GM18873 (cell line): ENCODE measurements at regions not wholly inside any gene's neighbourhood (a gene's known extent, or its start where the extent isn't known, plus 50 kb on each side); places are given as distances from the start of the nearest gene placed in this dataset.

Experiments
- ATAC-seq: cut with Tn5 transposase; IDR thresholded peaks from one replicate; pipeline ENCODE4 v1.9.1; 2021; ENCODE audit warnings: mild to moderate bottlenecking, moderate library complexity, moderate number of reproducible peaks; ENCODE audit not compliant: unreplicated experiment, low FRiP score

DNA sequence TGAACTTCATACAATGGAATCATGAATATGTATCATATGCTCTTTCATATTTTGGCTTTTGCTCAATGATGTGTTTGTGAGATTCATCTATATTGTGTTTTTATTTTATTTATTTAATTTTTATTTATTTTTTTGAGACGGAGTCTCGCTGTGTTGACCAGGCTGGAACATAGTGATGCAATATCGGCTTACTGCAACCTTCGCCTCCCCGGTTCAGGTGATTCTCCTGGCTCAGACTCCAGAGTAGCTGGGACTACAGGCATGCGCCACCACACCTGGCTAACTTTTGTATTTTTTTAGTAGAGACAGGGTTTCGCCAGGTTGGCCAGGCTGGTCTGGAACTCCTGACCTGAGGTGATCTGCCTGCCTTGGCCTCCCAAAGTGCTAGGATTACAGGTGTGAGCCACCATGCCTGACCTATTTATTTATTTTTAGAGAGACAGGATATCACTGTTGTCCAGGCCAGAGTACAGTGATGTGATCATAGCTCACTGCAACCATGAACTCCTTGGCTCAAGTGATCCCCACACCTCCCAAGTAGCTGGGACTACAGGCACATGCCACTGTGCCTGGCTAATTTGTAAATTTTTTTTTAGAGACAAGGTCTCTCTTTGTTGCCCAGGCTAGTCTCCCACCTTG, 74.5 kb downstream of the TET3 start:
- ATAC-seq: no peak

DNA sequence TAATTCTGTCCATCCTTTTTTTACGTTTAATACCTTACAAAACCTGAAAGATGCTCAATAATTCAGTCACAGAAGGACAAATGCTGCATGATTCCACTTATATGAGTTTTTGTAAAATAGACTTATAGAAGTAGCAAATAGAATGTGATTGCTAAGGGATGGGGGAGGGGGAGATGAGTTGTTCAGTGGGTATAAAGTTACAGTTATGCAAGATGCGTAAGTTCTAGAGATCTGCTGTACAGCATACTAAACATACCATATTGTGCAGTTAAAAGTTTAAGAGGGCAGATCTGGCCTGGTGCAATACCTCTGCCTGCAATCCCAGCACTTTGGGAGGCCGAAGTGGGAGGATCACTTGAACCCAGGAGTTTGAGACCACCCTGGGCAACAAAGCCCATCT, 78.8 kb downstream of the TET3 start:
- no peak for ATAC-seq

DNA sequence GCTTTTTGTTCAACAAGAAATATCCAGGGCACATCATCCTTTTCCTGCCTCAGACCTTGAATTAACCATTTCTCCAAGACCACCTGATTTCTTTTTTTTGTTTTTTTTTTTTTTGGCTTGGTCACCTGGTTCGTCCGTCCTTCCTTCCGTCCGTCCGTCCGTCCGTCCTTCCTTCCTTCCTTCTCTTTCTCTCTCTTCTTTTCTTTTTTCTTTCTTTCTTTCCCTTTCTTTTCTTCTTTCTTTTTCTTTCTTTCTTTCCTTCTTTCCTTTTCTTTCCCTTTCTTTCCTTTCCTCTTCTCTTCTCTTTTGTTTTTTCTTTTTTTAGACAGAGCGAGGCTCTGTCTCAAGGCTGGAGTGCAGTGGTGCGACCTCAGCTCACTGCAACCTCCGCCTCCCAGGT, 80.7 kb downstream of the TET3 start:
- ATAC-seq: no peak

DNA sequence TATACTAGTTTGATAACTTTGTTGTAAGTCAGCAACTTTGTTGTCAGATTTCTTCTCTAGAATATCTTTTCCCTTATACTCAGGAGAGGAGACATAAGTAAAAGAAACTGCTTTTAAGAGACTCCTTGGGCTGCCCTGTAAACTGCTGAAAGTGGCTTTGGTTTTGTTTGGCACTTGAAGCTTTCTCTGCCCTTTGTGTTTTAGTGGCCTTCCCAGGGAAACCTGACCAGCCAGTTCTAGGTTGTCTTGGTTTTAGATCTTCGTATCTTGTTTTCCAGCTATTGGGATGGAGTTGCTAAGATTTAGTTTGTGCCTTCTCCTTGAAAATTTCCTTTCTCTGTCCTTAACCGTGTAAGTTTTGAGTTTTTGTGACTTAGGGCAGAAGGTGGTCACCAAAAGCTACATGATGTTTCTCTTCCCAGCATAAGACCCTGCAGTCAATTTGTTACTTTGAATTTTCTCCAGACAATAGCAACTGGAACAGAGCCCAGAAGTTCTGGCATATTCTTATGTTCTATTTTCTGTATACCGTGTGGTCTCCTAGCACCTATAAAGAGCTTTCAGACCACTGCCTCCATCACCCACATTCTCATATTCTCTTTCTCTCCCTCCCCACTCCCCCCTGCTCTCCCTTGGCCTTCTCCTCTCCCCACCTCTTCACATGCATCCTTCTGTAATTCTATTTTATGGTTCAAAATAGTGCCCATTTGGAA, 81.1 kb downstream of the BOLA3 start:
- ATAC-seq: no peak

- ATAC-seq: no peak
Measured at GRCh38 chr2:74067221-74067747, 80.4 kb downstream of the BOLA3 start.

DNA sequence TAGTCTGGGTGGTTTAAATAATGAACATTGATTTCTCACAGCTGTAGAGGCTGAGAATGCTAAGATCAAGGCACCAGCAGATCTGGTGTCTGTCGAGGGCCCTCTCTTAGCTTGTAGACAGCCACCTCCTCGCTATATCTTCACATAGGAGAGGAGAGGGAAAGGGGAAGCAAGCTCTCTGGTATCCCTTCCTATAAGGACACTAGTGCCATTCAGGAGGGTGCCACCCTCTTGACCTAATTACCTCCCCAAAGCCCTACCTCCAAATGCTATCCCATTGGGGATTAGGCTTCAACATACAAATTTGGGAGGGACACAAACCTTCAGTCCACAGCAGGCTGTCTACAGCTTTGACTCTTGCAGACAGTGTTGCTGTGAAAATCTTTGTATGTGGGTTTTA, 76.7 kb downstream of the BOLA3 start:
- no peak for ATAC-seq

- ATAC-seq: no peak
Measured at GRCh38 chr2:74071426-74071825, 76.3 kb downstream of the BOLA3 start.

DNA sequence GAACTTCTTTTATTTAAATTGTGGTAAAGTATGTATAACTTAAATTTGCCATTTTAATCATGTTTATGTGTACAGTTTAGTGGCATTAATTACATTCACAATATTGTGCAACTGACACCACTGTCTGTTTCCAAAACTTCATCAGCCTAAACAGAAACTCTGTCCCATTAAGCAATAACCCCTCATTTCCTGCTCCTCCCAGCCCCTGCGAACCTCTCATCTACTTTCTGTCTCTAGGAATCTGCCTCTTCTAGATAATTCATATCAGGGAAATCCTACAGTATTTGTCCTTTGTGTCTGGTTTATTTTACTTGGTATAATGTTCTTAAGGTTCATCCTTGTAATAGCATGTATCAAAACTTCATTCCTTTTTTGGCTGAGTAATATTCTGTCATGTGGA, 75.1 kb downstream of the BOLA3 start:
- ATAC-seq: no peak

GRCh38 chr2:74074487-74074886, 73.2 kb downstream of the BOLA3 start:
- no peak for ATAC-seq

GRCh38 chr2:74076074-74076470, 71.6 kb downstream of the BOLA3 start:
- ATAC-seq: no peak

DNA sequence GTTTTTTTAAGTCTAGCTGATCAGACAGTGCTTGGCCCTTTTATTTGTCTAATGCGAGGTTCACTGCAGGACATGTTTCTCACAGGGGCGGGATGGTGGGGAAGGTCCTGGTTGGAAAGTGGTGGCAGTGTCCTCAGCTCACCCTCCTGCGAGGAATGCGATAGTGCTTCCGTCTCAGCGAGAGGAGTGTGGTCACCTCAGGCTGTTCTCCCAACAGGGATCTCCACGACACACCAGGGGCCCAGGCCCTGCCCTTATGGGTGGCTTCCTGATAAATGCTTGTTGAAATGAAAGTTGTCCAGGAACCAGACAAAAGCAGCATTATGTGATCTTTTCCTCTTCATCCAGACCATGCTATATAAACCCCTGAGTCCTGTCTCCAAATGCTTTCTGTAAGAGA, 70.1 kb downstream of the BOLA3 start:
- no peak for ATAC-seq

DNA sequence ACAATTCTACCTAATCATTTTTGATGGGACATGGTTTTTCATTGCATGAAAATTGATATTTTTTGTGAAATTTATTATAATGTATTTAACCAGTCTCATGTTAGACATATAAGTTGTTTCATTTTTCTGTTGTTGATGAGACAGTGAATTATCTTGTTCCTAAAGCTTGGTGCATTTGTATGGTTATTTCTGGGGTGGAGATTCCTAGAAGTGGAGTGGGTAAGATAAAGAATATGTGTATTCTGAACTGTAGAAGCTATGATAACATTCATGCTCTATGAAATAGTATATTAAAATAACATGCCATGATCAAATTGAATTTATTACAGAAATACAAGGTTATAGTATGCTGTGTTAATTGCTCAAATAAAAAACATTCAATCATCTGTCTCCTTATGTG, 69.2 kb downstream of the BOLA3 start:
- no peak for ATAC-seq

GRCh38 chr2:74079522-74080341, 68.0 kb downstream of the BOLA3 start:
- ATAC-seq: peak; percentile 61

DNA sequence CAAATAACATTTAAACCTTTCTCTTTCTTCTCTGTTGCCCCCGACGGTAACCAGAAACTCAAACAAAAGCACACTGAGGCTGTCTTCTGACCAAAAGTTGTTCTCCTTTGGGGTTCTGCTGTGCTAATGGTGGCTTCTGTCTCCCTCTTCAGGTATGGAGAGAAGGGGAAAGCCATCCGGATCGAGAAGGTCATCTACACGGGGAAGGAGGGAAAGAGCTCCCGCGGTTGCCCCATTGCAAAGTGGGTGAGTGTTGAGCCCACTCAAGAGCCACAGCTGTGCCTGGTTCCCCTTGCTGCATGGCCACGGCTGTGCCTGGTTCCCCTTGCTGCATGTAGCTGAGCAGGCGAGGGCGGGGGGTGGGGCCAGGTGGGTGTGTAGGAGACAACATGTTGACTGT, 67.4 kb downstream of the BOLA3 start:
- ATAC-seq: peak; percentile 32

DNA sequence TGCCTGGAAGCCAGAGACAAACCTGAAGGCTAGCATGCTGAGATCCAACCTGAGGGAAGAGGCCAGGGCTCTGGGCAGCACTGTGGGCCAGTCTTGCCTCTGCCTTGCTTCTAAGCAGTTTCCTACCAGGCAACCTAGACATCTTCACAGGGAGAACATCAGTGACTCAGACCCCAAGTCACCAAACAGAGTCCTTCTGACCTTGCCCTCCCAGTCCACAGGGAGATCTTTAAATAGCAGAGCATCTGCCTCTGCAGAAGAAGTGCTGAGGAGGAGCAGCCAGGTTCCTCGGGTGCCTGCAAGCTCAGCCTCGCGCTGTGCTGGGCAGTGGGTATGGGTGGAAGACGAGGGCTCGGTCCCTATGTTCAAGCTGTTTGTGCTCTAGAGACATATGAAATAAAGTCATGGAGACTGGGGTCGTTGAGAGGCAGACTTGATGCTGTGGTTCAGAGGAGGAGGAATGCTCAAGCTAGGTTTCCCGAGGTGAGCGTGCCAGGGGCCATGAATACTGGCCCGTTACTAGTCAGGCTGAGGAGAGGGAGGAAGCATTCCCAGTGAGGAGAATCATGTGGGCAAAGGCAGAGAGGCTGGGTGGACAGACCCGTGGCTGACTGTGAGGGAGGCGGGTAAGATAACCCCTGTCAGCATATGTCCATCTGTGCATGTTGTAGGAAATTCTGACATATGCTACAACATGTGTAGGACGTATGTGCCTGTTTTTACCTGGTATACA, 66.5 kb downstream of the BOLA3 start:
- no peak for ATAC-seq

- no peak for ATAC-seq
Measured at GRCh38 chr2:74081763-74082110, 66.0 kb downstream of the BOLA3 start.

DNA sequence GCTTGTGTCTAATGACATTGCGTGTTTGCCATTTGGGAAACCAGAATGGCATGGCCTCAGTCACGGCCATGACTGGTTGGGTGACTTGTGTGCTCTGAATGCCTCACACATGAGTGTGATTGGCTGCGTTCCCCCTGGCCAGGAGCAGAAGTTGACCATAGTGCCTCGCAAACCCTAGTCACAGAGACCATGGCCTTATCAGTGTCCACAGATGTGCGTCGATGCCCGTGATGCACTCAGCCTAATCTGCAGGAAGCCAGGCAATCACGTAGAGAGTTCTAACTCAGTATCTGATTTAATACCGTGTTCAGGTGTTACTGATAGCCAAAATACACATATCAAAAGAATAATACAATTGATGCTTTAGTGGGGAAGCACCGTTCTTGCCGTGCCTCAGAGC, 64.0 kb downstream of the BOLA3 start:
- no peak for ATAC-seq
